ENCODE measurements at regions not wholly inside any gene's neighbourhood (a gene's known extent, or its start where the extent isn't known, plus 50 kb on each side); places are given as distances from the start of the nearest gene placed in this dataset.

GRCh38 chr2:147003081-147003480 lies 841.7 kb upstream of the ACVR2A start:
- TF ChIP-seq, protein P1, sequence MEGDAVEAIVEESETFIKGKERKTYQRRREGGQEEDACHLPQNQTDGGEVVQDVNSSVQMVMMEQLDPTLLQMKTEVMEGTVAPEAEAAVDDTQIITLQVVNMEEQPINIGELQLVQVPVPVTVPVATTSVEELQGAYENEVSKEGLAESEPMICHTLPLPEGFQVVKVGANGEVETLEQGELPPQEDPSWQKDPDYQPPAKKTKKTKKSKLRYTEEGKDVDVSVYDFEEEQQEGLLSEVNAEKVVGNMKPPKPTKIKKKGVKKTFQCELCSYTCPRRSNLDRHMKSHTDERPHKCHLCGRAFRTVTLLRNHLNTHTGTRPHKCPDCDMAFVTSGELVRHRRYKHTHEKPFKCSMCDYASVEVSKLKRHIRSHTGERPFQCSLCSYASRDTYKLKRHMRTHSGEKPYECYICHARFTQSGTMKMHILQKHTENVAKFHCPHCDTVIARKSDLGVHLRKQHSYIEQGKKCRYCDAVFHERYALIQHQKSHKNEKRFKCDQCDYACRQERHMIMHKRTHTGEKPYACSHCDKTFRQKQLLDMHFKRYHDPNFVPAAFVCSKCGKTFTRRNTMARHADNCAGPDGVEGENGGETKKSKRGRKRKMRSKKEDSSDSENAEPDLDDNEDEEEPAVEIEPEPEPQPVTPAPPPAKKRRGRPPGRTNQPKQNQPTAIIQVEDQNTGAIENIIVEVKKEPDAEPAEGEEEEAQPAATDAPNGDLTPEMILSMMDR (IDR thresholded peaks at IDR 0.05; ENCODE audit: insufficient read depth, low read depth, low read length): no peak
- TF ChIP-seq EZH2 (IDR thresholded peaks at IDR 0.05; ENCODE audit: insufficient read depth, low read length): no peak

Data from astrocyte (in vitro differentiated cells and primary cell).